ENCODE measurements at regions not wholly inside any gene's neighbourhood (a gene's known extent, or its start where the extent isn't known, plus 50 kb on each side); places are given as distances from the start of the nearest gene placed in this dataset.

- H3K4me3 ChIP-seq, result no peak overlapping the region
- no peaks in the 10 kb centered on the region for H3K4me1 ChIP-seq
- in situ Hi-C loops (cut with MboI; ENCODE audit: low sequenced_read_pairs), result no loop called here
- no peaks in the 10 kb centered on the region for H3K27me3 ChIP-seq (ENCODE audit: low read depth)
- no peaks in the 10 kb centered on the region for H3K9me3 ChIP-seq
- DNase-seq (ENCODE audit: low spot score in 2 of 2), result no peak
- H3K36me3 ChIP-seq (replicated peaks), result no peaks in the 10 kb centered on the region
Measured at GRCh38 chr10:55065185-55065584, 264.2 kb upstream of the PCDH15 start.

- Histone ChIP-seq H3K9me3 (no peaks in the 10 kb centered on the region), H3K4me3 (no peak overlapping the region), H3K4me1 (no peaks in the 10 kb centered on the region), H3K36me3 (replicated peaks) (no peaks in the 10 kb centered on the region), H3K27me3 (ENCODE audit: low read depth) (no peaks in the 10 kb centered on the region)
- in situ Hi-C loops (cut with MboI; ENCODE audit: low sequenced_read_pairs), result no loop called here
- no peak for DNase-seq (ENCODE audit: low spot score in 2 of 2)
Measured at GRCh38 chr10:55063811-55064210, 262.8 kb upstream of the PCDH15 start.

- Histone ChIP-seq H3K4me1 (no peaks in the 10 kb centered on the region), H3K36me3 (replicated peaks) (no peaks in the 10 kb centered on the region), H3K9me3 (no peaks in the 10 kb centered on the region), H3K27me3 (ENCODE audit: low read depth) (no peaks in the 10 kb centered on the region), H3K4me3 (no peak overlapping the region)
- no peak for DNase-seq (ENCODE audit: low spot score in 2 of 2)
- in situ Hi-C loops (cut with MboI; ENCODE audit: low sequenced_read_pairs), result no loop called here
Measured at GRCh38 chr10:55062349-55062748, 261.3 kb upstream of the PCDH15 start.

GRCh38 chr10:55058800-55059199 lies 257.8 kb upstream of the PCDH15 start:
- in situ Hi-C loops (cut with MboI; ENCODE audit: low sequenced_read_pairs), result no loop called here
- DNase-seq (ENCODE audit: low spot score in 2 of 2), result no peak
- no peak overlapping the region for H3K4me3 ChIP-seq

GRCh38 chr10:55051515-55051914 lies 250.5 kb upstream of the PCDH15 start:
- no peaks in the 10 kb centered on the region for H3K36me3 ChIP-seq (replicated peaks)
- DNase-seq (ENCODE audit: low spot score in 2 of 2), result no peak
- in situ Hi-C loops (cut with MboI; ENCODE audit: low sequenced_read_pairs), result no loop called here

More at GRCh38 chr10:55058800-55059199, 257.8 kb upstream of the PCDH15 start:
- Histone ChIP-seq H3K9me3 (no peaks in the 10 kb centered on the region), H3K36me3 (replicated peaks) (no peaks in the 10 kb centered on the region), H3K4me1 (no peaks in the 10 kb centered on the region), H3K27me3 (ENCODE audit: low read depth) (no peaks in the 10 kb centered on the region)

GRCh38 chr10:55048830-55049498 lies 247.9 kb upstream of the PCDH15 start:
- Histone ChIP-seq H3K4me1 (no peaks in the 10 kb centered on the region), H3K9me3 (no peaks in the 10 kb centered on the region), H3K4me3 (no peak overlapping the region), H3K27me3 (ENCODE audit: low read depth) (no peaks in the 10 kb centered on the region), H3K36me3 (replicated peaks) (no peaks in the 10 kb centered on the region)
- DNase-seq (ENCODE audit: low spot score in 2 of 2), result peak in 1 of 2 experiments; percentile 27
- in situ Hi-C loops (cut with MboI; ENCODE audit: low sequenced_read_pairs), result no loop called here

More at GRCh38 chr10:55051515-55051914, 250.5 kb upstream of the PCDH15 start:
- H3K9me3 ChIP-seq, result no peaks in the 10 kb centered on the region
- H3K27me3 ChIP-seq (ENCODE audit: low read depth), result no peaks in the 10 kb centered on the region
- H3K4me3 ChIP-seq, result no peak overlapping the region
- no peaks in the 10 kb centered on the region for H3K4me1 ChIP-seq

GRCh38 chr10:55043540-55043939 lies 242.5 kb upstream of the PCDH15 start:
- no peaks in the 10 kb centered on the region for H3K9me3 ChIP-seq
- DNase-seq (ENCODE audit: low spot score in 2 of 2), result no peak
- H3K4me3 ChIP-seq, result no peak overlapping the region
- in situ Hi-C loops (cut with MboI; ENCODE audit: low sequenced_read_pairs), result no loop called here
- H3K4me1 ChIP-seq, result no peaks in the 10 kb centered on the region
- no peaks in the 10 kb centered on the region for H3K27me3 ChIP-seq (ENCODE audit: low read depth)
- no peaks in the 10 kb centered on the region for H3K36me3 ChIP-seq (replicated peaks)

- in situ Hi-C loops (cut with MboI; ENCODE audit: low sequenced_read_pairs), result no loop called here
- H3K4me1 ChIP-seq, result no peaks in the 10 kb centered on the region
- H3K36me3 ChIP-seq (replicated peaks), result no peaks in the 10 kb centered on the region
- no peaks in the 10 kb centered on the region for H3K9me3 ChIP-seq
- DNase-seq (ENCODE audit: low spot score in 2 of 2), result no peak
- no peak overlapping the region for H3K4me3 ChIP-seq
- H3K27me3 ChIP-seq (ENCODE audit: low read depth), result no peaks in the 10 kb centered on the region
Measured at GRCh38 chr10:55033061-55033460, 232.0 kb upstream of the PCDH15 start.

GRCh38 chr10:55024713-55025112 lies 223.7 kb upstream of the PCDH15 start:
- in situ Hi-C loops (cut with MboI; ENCODE audit: low sequenced_read_pairs), result no loop called here
- Histone ChIP-seq H3K36me3 (replicated peaks) (no peaks in the 10 kb centered on the region), H3K4me3 (no peak overlapping the region), H3K9me3 (no peaks in the 10 kb centered on the region), H3K4me1 (no peaks in the 10 kb centered on the region), H3K27me3 (ENCODE audit: low read depth) (no peaks in the 10 kb centered on the region)
- DNase-seq (ENCODE audit: low spot score in 2 of 2), result no peak

- H3K4me3 ChIP-seq, result no peak overlapping the region
- H3K27me3 ChIP-seq (ENCODE audit: low read depth), result no peaks in the 10 kb centered on the region
- no peaks in the 10 kb centered on the region for H3K9me3 ChIP-seq
- DNase-seq (ENCODE audit: low spot score in 2 of 2), result no peak
- in situ Hi-C loops (cut with MboI; ENCODE audit: low sequenced_read_pairs), result no loop called here
- no peaks in the 10 kb centered on the region for H3K36me3 ChIP-seq (replicated peaks)
- no peaks in the 10 kb centered on the region for H3K4me1 ChIP-seq
Measured at GRCh38 chr10:55019439-55019838, 218.4 kb upstream of the PCDH15 start.

GRCh38 chr10:55013318-55013717 lies 212.3 kb upstream of the PCDH15 start:
- no peaks in the 10 kb centered on the region for H3K36me3 ChIP-seq (replicated peaks)
- DNase-seq (ENCODE audit: low spot score in 2 of 2), result no peak
- H3K27me3 ChIP-seq (ENCODE audit: low read depth), result no peaks in the 10 kb centered on the region
- in situ Hi-C loops (cut with MboI; ENCODE audit: low sequenced_read_pairs), result no loop called here
- H3K4me1 ChIP-seq, result no peaks in the 10 kb centered on the region
- H3K9me3 ChIP-seq, result no peaks in the 10 kb centered on the region
- H3K4me3 ChIP-seq, result no peak overlapping the region

- DNase-seq (ENCODE audit: low spot score in 2 of 2), result no peak
- H3K4me3 ChIP-seq, result no peak overlapping the region
- H3K36me3 ChIP-seq (replicated peaks), result no peaks in the 10 kb centered on the region
- in situ Hi-C loops (cut with MboI; ENCODE audit: low sequenced_read_pairs), result no loop called here
- H3K4me1 ChIP-seq, result no peaks in the 10 kb centered on the region
- H3K9me3 ChIP-seq, result no peaks in the 10 kb centered on the region
- H3K27me3 ChIP-seq (ENCODE audit: low read depth), result no peaks in the 10 kb centered on the region
Measured at GRCh38 chr10:55002420-55002819, 201.4 kb upstream of the PCDH15 start.

GRCh38 chr10:55001422-55001821 lies 200.4 kb upstream of the PCDH15 start:
- in situ Hi-C loops (cut with MboI; ENCODE audit: low sequenced_read_pairs), result no loop called here
- no peaks in the 10 kb centered on the region for H3K27me3 ChIP-seq (ENCODE audit: low read depth)
- H3K4me3 ChIP-seq, result no peak overlapping the region
- H3K4me1 ChIP-seq, result no peaks in the 10 kb centered on the region
- H3K9me3 ChIP-seq, result no peaks in the 10 kb centered on the region
- DNase-seq (ENCODE audit: low spot score in 2 of 2), result no peak
- no peaks in the 10 kb centered on the region for H3K36me3 ChIP-seq (replicated peaks)

GRCh38 chr10:54993148-54993547 lies 192.1 kb upstream of the PCDH15 start:
- Histone ChIP-seq H3K36me3 (replicated peaks) (no peaks in the 10 kb centered on the region), H3K4me1 (no peaks in the 10 kb centered on the region), H3K27me3 (ENCODE audit: low read depth) (no peaks in the 10 kb centered on the region), H3K9me3 (no peaks in the 10 kb centered on the region), H3K4me3 (no peak overlapping the region)
- DNase-seq (ENCODE audit: low spot score in 2 of 2), result no peak
- in situ Hi-C loops (cut with MboI; ENCODE audit: low sequenced_read_pairs), result no loop called here

- no peaks in the 10 kb centered on the region for H3K27me3 ChIP-seq (ENCODE audit: low read depth)
- H3K9me3 ChIP-seq, result no peaks in the 10 kb centered on the region
- no peaks in the 10 kb centered on the region for H3K36me3 ChIP-seq (replicated peaks)
- H3K4me3 ChIP-seq, result no peak overlapping the region
- in situ Hi-C loops (cut with MboI; ENCODE audit: low sequenced_read_pairs), result no loop called here
- H3K4me1 ChIP-seq, result no peaks in the 10 kb centered on the region
- peak in 1 of 2 experiments; percentile 15 for DNase-seq (ENCODE audit: low spot score in 2 of 2)
Measured at GRCh38 chr10:54985732-54986131, 184.7 kb upstream of the PCDH15 start.
